H54 (cell line): ENCODE measurements at regions not wholly inside any gene's neighbourhood (a gene's known extent, or its start where the extent isn't known, plus 50 kb on each side); places are given as distances from the start of the nearest gene placed in this dataset.

Source experiments
- DNase-seq: peaks from one replicate; pipeline ENCODE4 v3.0.0; 2011; ENCODE audit warnings: low spot score, mixed read lengths; ENCODE audit not compliant: insufficient read length
- FAIRE-seq: peaks from 3 replicates; lab custom pipeline; 2011; peaks lifted over from hg19 to GRCh38; lab: Jason Lieb, UNC
- POLR2A ChIP-seq: IDR thresholded peaks from 2 replicates; pipeline ENCODE4 v1.6.1; 2011; ENCODE audit warnings: low read depth, mild to moderate bottlenecking, low read length

GRCh38 chr13:99129951-99130350 is 70.7 kb upstream of the UBAC2 start:
- DNase-seq: no peak
- TF ChIP-seq POLR2A: no peak
- no peak for FAIRE-seq

GRCh38 chr13:99131410-99131809 is 69.2 kb upstream of the UBAC2 start:
- TF ChIP-seq POLR2A: no peak
- FAIRE-seq (no peak), DNase-seq (no peak)

GRCh38 chr13:99132295-99132835 is 68.3 kb upstream of the UBAC2 start:
- DNase-seq (no peak), FAIRE-seq (peak; percentile 33)
- no peak for TF ChIP-seq POLR2A

GRCh38 chr13:99133230-99133629 is 67.4 kb upstream of the UBAC2 start:
- FAIRE-seq: no peak
- no peak for DNase-seq
- no peak for TF ChIP-seq POLR2A

- no peak for TF ChIP-seq POLR2A
- no peak for FAIRE-seq
Measured at GRCh38 chr13:99133848-99134247, 66.8 kb upstream of the UBAC2 start.

GRCh38 chr13:99135591-99135990 is 65.1 kb upstream of the UBAC2 start:
- no peak for FAIRE-seq
- TF ChIP-seq POLR2A: no peak
- no peak for DNase-seq

More at GRCh38 chr13:99133848-99134247, 66.8 kb upstream of the UBAC2 start:
- no peak for DNase-seq

- TF ChIP-seq POLR2A: no peak
- no peak for FAIRE-seq
- DNase-seq: no peak
Measured at GRCh38 chr13:99136427-99136954, 64.2 kb upstream of the UBAC2 start.

- DNase-seq: no peak
- no peak for TF ChIP-seq POLR2A
- no peak for FAIRE-seq
Measured at GRCh38 chr13:99140831-99141230, 59.8 kb upstream of the UBAC2 start.

- DNase-seq: no peak
- no peak for FAIRE-seq
- TF ChIP-seq POLR2A: no peak
Measured at GRCh38 chr13:99143904-99144303, 56.8 kb upstream of the UBAC2 start.

- DNase-seq (no peak), FAIRE-seq (peak; percentile 70)
- no peak for TF ChIP-seq POLR2A
Measured at GRCh38 chr13:99144306-99144705, 56.3 kb upstream of the UBAC2 start.

GRCh38 chr13:99145461-99145860 is 55.2 kb upstream of the UBAC2 start:
- no peak for FAIRE-seq
- no peak for TF ChIP-seq POLR2A

GRCh38 chr13:99150575-99151361 is 49.9 kb upstream of the UBAC2 start:
- no peak for FAIRE-seq
- DNase-seq: peak; percentile 77
- no peak for TF ChIP-seq POLR2A

More at GRCh38 chr13:99145461-99145860, 55.2 kb upstream of the UBAC2 start:
- DNase-seq: no peak
